GM12865 (cell line): ENCODE measurements at regions not wholly inside any gene's neighbourhood (a gene's known extent, or its start where the extent isn't known, plus 50 kb on each side); places are given as distances from the start of the nearest gene placed in this dataset.
"Not testable (repeated sequence)": the region's sequence is repeated elsewhere in the genome, so short reads cannot be mapped to it uniquely, and the experiment has no call there.

Experiments used
- DNase-seq: peaks from one replicate; pipeline ENCODE4 v3.0.0; 2010; ENCODE audit warnings: low read depth
- H3K4me3 ChIP-seq: 2 replicates; pipeline ENCODE4 v1.5.1; 2011; ENCODE audit warnings: mild to moderate bottlenecking, low read depth, low read length, control low read depth
- TF ChIP-seq, protein P1 (sequence below): IDR thresholded peaks from 2 replicates; pipeline ENCODE4 v1.5.1; 2011; ENCODE audit warnings: low read length, control low read depth, low read depth, inconsistent platforms; ENCODE audit not compliant: insufficient read depth; ENCODE audit errors: missing control alignments

DNA sequence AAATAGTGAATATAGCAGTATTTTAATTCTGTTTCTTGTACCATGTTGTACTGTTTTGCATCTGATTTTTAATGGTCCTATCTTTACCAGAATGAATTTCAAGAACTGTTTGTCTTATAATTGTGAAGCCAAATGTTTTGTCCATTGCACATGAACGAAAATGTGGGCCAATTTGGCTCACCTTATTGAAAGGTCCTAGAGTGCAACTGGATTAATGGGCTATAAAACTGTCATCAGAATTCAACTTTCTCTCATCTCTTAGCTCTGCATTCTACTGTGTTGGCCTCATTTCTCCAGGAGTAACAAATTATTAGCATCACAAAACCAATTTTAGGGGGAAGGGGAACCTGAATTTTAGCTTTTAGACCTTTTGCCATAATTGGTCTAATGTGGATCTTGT is 179.4 kb upstream of the NUDT12 start:
- no peak overlapping the region for H3K4me3 ChIP-seq
- TF ChIP-seq, protein P1, sequence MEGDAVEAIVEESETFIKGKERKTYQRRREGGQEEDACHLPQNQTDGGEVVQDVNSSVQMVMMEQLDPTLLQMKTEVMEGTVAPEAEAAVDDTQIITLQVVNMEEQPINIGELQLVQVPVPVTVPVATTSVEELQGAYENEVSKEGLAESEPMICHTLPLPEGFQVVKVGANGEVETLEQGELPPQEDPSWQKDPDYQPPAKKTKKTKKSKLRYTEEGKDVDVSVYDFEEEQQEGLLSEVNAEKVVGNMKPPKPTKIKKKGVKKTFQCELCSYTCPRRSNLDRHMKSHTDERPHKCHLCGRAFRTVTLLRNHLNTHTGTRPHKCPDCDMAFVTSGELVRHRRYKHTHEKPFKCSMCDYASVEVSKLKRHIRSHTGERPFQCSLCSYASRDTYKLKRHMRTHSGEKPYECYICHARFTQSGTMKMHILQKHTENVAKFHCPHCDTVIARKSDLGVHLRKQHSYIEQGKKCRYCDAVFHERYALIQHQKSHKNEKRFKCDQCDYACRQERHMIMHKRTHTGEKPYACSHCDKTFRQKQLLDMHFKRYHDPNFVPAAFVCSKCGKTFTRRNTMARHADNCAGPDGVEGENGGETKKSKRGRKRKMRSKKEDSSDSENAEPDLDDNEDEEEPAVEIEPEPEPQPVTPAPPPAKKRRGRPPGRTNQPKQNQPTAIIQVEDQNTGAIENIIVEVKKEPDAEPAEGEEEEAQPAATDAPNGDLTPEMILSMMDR, result no peak
- DNase-seq, result no peak

DNA sequence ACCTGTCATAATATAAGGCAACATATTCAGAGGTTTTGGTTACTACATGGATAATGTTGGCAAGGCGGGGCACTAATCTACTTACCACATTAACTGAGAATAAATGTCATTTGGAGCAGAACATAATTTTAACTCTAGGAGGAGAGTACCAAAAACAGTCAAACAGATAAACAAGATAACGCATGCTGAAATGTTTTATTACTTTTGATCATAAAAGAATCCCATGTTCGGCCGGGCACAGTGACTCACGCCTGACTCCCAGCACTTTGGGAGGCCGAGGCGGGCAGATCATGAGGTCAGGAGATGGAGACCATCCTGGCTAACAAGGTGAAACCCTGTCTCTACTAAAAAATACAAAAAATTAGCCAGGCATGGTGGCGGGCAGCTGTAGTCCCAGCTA is 173.8 kb upstream of the NUDT12 start:
- DNase-seq, H3K4me3 ChIP-seq: not testable (repeated sequence)

DNA sequence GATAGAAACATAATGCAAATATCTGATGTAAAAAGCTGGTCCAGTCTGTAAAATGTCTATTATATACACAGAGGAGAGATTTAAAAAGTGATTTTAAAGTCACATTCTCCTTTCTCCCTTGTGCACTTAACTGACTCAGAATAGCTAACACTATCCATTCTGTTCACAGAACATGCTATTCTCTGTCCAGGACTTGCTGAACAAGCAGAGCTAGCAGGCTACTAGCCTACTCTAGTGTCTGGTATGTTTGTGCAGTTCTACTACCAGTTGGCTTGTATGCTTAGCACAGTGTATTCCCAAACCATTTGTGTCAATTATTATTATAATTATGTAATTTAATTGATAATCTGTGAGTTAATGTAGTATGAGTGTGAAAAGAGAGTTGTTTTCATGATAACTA is 161.7 kb upstream of the NUDT12 start:
- TF ChIP-seq, protein P1, result no peak
- no peak for DNase-seq
- no peak overlapping the region for H3K4me3 ChIP-seq

DNA sequence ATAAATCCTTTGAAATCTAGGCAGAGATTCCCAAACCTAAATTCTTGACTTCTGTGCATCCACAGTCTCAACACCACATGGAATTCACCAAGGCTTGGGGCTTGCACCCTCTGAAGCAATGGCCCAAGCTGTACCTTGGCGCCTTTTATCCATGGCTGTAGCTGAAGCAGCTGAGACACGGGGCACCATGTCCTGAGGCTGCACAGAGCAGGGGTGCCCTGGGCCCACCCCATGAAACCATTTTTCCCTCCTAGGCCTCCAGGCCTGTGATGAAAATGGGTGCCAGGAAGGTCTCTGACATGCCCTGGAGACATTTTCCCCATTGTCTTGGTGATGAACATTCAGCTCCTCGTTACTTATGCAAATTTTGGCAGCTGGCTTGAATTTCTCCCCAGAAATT is 158.6 kb upstream of the NUDT12 start:
- H3K4me3 ChIP-seq, result no peak overlapping the region
- DNase-seq, result no peak
- TF ChIP-seq, protein P1, result no peak

DNA sequence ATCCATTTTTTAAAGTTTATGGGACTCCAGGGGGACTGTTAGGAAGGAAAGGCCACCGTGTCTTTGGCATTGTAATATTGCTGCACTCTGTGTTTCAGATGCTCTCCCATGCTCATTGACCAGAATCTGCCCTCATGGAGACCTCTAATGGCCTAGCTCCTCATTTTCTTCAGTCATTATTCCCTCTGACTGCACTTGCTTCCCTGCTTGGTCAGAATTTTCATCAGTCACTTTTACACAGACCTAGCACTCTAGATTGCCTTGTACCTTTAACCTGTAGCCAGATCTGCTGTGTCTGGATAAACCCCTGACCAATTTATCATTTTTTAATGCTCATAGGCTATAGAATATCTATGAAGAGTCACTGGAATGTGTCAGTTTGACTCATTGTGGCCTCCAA is 155.5 kb upstream of the NUDT12 start:
- TF ChIP-seq, protein P1, result no peak
- no peak for DNase-seq
- H3K4me3 ChIP-seq, result no peak overlapping the region

DNA sequence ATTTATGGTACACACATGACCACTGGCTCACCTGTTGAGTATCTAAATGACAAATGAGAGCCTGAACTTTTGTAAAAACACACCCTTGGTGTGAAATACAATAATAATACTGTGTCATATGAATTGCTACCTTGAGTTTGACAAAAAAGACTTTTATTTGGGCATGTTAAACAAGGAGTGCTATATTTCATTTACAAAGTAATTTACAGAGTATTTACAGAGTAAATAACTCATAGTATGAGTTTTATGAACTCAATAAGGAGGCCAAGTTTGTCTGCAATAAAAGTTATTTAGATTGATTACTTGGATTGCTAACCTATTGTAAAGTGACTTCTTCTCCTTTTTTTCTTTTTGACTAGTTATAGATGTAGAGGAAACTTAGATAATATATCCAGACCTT is 146.0 kb upstream of the NUDT12 start:
- no peak for DNase-seq
- no peak overlapping the region for H3K4me3 ChIP-seq
- TF ChIP-seq, protein P1, result no peak

DNA sequence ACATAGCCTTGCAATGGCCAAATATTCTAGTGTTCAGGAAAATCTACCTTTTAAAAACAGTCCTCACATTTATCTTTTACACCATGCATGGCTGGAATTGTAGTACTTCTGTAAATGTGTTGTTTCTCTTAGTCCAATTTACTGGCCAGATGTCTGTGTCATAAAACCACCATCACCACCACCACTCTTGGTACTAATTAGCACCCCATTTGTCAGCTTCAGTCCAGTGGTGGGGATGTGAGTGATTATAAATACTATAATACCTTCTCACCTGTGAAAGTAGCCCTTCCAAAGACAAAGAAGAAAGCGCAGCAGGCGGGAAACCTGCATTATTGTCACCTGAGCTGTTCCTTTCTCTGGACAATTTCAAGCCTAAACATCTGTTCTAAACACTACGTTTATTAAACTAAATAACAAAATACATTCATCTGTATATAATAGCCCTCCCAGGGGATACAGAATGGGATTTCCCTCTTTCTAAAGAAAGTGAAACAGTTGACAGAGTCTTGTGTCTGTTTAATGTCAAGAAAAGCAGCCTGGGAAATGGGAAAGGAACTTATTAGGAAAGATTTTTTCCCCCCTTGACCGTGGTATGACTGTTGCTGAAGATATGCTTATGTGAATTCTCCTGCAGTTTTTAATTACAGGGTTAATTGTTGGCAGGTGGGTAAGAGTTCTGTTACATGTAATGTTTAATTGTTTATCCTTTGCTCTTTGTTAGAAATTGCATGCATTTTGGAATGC is 144.5 kb upstream of the NUDT12 start:
- TF ChIP-seq, protein P1, result no peak
- no peak for DNase-seq
- H3K4me3 ChIP-seq, result no peak overlapping the region
